Lung microvascular endothelial cell (primary cell): ENCODE measurements at regions not wholly inside any gene's neighbourhood (a gene's known extent, or its start where the extent isn't known, plus 50 kb on each side); places are given as distances from the start of the nearest gene placed in this dataset.

ENCODE experiments used
- DNase-seq, 2 donors: peaks; one replicate each; pipeline versions ENCODE4 v3.0.0 to v3.0.0-alpha.2; 2010; ENCODE audit warnings: low read depth in 2 of 2

DNA sequence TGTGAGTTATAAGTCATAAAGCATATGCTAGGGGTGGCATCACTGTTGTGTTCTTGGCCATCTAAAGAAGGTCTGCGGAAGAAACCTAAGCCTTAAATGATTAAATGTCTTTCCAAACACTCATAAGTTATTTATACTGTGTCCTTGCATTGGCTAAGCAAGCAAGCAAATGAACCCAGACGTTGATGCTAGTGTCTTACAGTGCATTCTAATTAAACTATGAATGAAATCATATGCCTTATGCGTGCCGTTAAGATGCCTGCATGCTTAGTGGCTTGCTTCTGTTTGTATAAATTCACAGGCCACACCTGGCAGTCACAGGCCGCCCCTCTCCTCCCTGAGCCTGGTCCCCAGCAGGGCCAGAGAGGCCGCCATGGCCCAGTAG, 49.9 kb downstream of the RIN2 start:
- DNase-seq: no peak

DNA sequence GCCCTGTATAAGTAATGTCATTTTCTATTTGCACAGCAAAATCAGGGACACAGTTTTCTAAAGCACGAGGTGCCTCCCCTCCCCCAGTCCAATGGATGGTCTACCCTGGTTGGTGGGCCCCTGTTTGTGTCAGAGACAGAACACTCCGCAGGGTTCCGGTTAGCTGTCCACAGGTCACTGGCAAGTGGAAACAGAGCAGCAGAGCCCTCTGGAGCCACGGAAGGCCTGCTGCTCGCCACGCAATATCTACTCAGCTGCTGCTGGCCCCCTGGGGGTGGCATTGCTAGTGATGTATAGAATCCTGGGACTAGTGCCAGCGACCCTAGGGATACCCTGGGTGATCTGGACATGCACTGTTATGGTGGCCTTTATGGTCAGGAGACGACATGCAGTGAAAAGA, 50.4 kb downstream of the RIN2 start:
- DNase-seq: no peak

DNA sequence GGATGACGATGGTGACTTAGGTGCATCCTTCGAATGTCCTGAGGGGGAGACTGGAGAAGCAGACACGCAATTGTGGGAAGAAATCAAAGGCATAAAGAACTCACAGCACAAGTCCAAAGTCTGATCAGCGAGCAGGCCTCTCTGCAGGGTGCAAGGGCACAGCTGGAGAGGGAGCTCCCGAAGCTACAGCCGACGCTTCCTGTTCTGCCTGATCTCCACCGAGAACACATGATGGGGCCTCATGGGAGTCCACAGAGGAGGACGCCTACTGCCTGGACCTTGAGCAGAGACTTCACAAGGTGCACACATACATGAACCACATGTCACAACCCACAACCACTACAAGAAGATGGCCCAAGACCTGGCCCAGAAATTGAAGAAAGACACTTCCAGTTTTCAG, 51.4 kb downstream of the RIN2 start:
- DNase-seq: no peak

DNA sequence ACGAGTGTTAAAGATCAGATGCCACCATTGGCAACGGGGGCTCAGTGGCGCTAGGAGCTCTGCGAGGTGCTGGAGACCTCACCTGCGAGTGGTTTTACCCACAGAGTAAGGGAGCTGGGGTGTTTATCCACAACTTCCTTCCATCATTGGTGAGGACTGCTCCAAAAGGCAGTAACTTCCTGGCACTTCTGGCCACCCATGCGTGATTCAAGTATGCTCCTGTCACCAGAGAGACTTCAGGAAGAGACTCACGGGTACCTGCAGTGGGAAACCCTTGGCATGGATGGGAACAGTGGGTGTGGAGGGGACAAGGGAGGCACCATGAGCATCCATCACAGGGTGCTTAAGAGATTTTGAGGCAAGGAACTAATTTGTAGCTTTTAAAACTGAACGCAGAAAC, 53.2 kb downstream of the RIN2 start:
- no peak for DNase-seq

DNA sequence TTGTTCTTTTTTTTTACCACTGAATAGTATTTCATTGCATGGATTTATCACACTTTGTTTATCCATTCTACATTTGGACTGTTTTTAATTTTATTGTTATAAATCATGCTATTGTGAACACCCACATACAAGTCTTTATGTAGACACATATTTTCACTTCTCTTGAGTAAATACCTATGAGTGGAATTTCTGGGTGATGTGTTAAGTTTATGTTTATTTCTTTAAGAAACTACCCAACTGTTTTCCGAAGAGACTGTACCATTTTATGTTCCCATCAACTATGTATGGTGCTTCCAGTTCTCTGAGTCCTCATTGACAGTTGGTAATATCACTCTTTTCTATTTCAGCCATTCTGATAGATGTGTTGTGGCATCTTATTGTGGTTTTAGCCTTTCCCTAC, 54.0 kb downstream of the RIN2 start:
- no peak for DNase-seq

DNA sequence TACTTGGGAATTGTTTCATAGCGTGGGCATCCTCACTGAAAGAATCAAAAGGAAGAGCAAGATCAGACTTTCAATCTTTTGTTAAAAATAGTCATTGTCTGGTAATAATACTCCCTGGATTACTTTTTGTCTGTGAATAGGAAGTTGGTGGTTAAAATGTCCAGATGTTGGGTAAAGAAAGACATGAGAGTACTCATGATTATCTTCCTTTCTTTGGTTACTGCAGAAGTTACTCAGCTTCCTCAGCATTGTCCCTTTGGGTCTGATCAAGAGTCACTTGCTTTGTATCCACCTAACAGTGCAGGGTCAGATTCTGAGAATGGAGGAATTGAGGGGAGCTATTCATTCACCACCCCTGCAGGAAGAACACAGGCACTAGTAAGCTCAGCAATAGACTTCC, 54.6 kb downstream of the RIN2 start:
- DNase-seq: peak in 1 of 2 donors; percentile 74

DNA sequence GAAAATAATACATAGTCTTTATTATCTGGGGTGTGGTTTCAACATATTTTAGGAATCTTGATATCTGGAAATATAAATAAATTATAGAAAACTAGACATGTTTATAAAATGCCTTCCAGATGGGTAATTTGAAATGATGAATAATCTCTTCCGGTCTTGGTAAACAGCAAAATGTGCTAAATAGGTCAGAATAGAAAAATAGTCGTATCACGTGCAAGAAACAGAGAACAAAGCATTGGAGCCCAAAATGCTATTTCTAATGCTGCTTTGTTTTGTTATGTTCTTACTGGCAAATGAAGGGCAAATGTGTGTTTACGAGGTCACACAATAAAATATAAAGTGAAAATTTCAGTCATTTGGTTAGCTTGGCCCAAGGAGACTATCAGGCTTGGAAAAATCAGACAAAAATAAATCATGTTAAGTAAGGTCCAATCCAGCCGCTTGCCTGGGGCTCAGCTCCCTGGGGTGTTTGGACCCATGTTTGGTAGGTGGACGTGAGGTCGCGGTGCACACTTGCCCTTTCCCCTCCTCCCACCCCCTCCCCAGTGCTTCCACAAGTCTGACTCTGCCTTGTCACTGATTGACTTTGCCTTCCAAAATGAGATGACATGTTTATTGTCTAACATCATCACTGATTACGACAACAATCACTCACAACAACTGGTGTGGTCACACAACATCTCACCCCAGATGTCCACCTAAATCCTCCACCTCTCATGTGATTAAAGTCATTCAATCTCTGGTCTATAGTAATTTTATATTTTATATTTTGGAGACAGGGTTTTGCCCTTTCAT, 56.0 kb downstream of the RIN2 start:
- peak in 1 of 2 donors; percentile 78 for DNase-seq

DNA sequence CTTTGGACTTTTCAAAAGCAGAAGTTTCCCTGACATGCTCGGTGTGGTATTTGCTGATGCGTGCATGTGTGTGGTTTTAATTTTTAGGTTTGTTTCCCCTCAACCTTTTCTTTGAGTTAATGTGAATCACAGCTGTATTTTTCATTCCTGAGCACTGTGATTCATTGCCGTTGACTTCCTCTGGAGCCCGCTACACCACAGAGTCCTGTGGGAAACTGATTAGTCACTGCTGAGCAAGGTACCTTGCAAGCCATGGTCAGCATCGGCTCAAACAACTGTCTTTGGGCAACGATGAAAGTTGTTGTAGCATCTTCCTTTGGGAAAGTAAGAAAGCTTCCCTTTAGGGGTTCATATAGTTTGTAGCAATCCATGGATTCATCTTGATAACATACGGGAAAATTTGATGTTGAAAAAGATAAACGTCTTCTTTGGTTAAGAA, 57.5 kb downstream of the RIN2 start:
- DNase-seq: peak; percentile 97 to 99

DNA sequence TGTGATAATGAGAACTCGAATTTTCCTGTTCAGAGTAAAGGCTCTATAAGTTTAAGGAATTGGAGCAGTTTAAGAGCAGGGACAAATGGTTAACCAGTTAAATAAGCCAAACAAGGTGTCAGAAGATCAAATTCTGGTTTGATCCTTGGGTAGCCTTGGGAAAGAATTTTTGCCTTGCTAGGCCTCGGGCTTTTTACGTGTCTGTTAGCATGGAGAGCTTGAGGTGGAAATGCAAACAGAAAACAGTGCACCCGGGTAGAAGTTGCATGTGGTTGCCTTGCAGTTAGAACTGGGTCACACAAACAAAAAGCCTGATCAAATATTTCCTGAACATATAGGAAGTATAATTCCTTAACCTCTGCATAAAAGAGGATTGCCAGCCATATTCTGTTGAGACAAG, 58.3 kb downstream of the RIN2 start:
- DNase-seq: no peak

DNA sequence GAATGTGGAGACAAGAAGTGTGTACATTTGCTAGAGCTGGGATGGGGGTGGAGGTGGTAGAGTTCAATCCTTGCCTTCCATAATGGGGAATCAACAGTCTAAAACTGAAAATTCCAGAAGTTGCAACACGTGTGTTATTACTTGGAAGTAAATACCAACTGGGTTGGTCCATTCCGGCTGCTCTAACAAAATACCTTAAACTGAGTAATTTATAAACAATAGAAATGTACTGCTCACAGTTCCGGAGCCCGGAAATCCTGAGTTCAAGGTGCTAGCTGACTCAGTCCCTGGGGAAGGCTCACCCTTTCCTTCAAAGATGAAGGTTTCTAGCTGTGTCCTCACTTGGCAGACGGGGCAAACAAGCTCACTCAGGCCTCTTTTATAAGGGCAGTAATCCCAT, 59.0 kb downstream of the RIN2 start:
- DNase-seq: peak; percentile 90 to 99

DNA sequence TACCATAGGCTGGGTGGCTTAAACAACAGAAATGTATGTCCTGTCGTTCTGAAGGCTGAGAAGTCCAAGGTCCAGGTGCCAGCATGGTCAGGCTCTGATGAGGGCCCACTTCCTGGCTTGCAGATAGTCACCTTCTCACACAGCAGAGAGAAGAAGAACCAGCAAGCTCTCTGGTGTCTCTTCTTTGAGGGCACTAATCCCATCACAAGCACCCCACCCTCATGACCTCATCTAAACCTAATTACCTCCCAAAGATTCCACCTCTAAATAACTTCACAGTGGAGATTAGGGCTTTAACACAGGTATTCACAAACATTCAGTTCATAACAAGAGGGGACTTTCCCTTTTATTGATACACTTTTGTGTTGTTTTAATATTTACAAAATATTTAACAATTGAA, 61.1 kb downstream of the RIN2 start:
- no peak for DNase-seq

DNA sequence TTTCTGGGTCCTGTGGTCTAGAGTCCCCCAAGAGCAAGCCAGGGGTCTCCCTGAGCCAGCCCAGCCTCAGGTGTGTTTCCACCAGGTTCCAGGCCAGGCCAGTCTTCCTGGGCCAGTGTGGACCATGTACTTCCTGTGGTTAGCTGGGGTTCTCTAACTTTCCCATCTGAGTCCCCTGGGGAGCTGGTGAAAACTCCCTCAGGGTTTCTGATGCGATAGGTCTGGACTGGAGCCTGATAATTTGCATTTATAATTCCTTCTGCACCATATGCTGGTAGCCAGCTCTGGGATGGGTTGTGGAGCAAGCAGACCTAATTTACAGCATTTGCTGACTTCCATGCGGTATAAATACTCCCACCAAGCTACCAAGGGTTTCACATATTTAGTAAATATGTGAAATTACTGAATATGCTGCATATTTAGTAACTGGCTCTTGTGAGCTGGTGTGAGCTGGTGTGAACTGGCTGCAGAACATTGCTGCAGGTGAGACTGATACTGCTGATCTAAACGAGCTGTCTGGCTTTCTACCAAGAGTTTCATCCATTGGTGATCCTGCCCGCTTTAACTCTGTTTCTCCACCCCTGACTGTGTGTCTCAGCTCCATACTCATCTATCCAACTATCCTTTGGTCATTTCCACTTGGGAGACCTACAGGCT, 62.6 kb downstream of the RIN2 start:
- DNase-seq: no peak

DNA sequence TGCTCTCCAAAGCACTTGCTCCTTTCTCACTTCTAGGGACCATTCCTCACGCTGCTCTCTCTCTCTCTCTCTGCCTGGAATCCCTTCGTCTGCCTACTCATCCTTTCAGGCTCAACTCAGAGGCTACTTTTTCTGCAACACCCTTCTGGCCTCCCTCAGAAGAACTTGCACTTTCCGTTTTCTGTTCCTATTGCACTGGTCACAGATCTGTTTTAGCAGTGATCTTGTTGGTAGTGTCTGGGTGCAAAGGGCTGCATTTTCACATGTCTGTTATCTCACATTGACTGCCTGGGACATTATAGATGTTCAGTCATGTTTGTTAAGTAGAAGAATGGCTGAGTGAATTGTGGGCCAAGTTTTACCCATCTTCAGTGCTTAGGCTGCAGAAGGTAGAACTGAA, 63.5 kb downstream of the RIN2 start:
- no peak for DNase-seq

DNA sequence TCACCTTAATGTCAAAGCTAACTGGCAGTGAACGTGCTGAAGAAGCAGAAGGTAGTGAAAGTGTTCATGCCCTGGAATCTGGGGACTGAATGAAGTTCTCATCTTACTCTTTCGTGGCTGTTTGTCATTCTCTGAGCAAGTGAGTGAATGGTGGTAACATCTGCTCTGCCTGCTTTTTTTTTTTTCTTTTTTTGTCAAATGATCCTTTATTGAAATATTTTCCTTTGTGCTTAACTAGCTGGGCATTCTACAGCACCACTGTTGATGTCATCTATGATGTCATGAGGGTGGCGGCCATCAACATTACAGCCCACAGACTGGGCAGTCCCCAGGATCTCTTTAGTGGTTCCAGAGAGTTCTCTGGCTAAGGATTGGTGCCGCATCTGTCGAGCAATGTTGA, 65.2 kb downstream of the RIN2 start:
- DNase-seq: no peak

DNA sequence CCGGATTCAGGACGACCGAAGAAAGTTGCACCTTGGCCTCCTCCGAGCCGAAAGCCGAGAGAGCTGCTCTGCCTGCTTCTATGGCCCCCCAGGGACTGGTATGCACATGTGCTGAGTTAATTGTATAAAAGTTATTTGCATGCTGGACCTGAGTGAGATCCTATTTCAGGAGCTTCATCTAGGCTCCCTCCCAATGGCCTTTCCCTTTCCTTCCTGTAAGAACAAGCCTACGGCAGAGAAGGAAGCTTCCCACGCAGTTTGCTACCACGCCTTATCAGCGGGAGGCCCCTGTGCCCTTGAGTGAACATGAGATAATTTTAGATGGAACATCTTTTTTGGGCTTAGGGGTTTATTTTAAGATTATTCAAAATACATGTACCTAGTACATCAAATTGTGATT, 65.9 kb downstream of the RIN2 start:
- DNase-seq: peak in 1 of 2 donors; percentile 44

DNA sequence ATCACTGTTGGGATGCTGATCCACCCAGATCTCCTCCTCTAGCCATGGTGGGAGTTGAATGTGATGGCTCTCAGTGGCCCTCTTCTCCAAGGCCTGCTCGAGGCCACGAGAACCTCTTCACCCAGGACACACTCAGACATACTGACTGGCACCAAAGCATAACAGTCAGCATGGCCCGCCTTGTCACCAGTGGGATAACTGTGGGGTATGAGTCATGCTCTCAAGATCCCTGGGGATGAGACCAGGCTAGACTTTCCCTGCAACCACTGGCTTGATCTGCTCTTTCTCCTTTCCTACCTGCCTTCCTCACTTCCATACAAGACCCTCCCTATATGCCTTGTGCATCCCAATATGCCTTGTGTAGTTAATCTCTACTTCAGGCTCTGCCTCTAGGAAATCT, 66.8 kb downstream of the RIN2 start:
- DNase-seq: peak in 1 of 2 donors; percentile 36

DNA sequence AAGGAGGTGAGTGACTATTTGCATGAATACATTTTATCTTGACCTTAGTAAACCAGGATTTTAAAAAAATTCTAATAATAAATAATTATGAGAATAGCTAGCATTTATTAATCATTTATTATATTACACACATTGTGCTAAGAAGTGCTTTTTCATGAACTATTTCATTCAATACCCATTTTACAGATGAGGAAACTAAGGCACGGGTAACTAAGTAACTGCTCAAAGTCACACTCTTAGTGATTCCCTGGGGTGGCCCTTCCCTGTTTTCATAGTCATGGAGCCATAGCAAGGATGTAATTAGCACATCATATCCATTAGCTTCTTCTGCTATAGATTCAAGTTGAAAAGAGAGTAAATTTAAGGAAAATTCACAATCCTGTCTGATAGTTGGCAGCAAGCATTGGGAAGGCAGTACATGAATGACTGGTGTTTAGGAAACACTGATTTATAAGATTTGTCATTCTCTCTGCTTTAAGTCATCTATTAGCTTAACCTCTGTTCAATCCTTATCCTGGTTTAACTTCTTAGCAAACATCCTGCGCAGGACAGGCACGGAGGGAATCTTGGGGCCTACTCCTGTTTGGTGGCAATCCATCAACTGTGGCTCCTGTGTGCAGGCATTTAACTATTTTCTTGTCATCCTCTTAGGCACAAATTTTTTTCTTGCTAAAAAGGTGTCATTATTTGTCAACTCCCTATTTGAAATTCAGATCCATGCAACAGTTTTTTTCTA, 68.3 kb downstream of the RIN2 start:
- DNase-seq: peak in 1 of 2 donors; percentile 49

DNA sequence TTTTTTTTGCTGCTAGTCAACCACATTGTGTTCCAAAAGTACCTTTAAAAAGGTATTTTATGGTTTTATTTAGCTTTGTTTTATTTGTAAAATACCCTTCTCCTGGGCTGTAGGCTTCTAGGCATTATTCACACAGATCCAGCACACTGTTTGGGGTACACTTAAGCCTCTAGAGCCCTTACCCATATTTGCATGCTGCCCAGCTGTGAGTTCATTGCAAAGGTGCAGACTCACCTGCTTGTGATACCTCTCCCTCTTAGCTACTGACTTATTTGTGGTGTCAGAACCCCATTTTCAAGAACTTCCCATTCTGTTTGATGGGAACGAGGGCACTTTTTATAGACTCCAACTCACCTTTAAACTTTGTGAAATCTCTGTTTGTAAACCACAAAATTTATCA, 69.8 kb downstream of the RIN2 start:
- no peak for DNase-seq

DNA sequence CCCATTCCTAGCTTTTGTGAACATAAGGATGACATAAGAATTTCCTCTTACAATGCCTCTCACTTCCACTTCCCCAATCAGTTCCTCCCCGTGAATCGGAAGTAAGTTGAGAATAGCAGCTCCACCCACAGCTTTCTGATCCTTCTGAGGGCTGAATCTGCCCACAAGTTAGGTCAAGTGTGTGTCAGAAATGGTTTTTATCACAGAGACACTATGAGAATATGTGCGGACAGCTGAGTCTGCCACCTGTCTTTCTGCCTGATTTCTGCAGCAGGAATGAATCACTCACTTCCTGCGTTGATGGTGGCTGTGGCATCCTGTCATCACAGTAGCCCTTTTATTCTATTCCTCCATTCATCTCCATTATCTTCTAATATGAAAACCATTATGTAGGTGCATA, 70.2 kb downstream of the RIN2 start:
- peak; percentile 87 to 88 for DNase-seq

DNA sequence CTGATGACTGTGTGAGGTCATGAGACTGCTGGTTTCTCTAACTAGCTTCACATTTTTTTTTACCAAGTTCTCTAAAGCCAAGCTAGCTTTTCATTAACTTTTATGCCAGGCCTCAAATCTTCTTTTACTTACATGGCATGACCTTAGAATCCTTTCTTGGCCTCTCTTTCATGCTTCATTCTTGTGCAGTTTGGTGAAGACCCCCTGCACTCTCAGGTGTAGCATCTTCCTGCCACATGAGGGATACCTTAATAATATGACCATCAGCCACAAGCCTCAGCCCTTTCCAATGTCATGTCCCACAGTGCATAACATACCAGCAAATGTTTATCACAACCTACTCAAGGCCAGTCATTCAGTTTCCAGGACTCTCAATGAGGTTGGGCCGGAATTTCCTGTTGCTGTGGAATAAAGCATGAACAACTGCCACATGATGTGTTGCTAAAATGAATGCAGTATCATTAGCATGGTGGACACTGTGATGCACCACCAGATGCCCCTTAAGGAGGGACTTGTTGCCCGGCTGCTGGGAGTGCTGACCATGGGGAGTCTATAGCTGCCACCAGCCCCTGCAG, 72.2 kb downstream of the RIN2 start:
- peak; percentile 72 for DNase-seq

DNA sequence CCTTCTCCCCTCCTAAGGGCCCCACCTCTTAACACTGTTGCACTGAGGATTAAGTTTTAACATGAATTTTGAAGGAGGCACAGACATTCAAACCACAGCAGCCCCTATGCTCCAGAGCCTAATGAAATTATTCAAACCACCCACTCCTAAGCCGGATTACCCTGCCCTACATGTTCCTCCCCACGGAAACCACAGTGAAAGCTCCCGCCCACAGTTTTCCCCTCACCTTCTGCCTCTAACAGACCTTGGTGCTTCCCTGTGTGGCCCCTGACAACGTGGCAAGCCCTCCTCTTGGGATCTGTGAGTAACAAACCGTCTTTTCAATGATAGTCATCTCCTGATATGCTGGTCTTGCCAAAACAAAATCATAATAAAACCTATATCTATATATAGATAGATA, 74.8 kb downstream of the RIN2 start:
- no peak for DNase-seq

DNA sequence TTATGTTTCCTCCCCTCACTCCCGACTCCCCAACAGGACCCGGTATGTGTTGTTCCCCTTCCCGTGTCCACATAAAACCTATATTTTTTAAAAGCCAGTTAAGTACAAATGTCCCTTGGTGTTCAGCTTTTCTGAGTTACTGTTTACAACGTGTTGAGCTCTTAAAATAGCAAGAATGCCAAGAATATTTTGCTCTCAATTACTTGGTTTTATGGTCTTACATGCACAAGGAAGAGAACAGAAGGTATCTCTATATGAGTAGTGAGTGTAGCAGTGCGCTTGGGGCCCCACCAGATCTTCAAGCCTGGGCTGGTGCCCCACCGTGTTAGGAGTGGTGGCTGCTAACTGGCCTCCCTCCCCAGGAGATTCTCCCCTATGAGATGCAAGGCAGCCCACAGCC, 75.3 kb downstream of the RIN2 start:
- DNase-seq: no peak
